Right lung (tissue), 2 donors: ENCODE measurements at regions not wholly inside any gene's neighbourhood (a gene's known extent, or its start where the extent isn't known, plus 50 kb on each side); places are given as distances from the start of the nearest gene placed in this dataset.
"Not testable (repeated sequence)": the region's sequence is repeated elsewhere in the genome, so short reads cannot be mapped to it uniquely, and the experiment has no call there.

Source experiments
- DNase-seq, 2 donors: peaks; one replicate each; pipeline ENCODE4 v3.0.0-alpha.2; 2013

DNA sequence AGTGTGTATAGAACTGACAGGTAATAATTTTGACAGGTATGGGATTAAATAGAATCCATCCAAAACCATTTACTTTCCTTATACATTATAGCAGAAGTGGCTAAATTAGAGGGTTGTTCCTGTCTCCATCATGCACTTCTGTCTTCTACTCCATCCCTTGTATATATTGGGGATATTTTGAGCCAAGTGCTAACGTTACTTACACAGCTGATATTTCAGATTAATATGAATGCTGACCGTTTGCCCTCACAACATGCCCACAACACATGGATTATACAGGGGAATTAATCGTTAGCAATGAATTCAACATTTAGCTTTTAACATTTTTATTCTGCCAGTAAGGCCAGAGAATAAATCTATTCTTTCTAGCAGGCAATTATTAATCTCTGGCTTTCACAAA, 1125.0 kb upstream of the FAM98A start:
- no peak for DNase-seq

DNA sequence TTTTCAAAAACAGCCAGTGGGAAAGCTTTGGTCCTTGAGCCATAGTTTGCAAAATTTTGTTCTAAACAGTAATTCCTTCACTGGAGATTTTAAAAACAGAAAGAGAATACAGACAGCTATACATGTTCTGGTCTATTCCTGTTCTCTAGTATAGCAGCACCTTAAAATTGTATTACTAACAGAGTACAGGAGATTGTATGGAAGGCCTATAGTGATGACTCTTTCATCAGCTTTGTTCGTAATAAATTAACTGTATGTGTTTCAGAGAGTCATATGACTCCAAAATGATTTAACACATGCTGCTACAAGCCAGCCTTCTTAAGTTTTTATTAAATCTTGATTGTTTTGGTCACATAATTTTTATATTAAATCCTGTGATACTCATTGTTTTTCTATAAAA, 1124.6 kb upstream of the FAM98A start:
- DNase-seq: no peak

DNA sequence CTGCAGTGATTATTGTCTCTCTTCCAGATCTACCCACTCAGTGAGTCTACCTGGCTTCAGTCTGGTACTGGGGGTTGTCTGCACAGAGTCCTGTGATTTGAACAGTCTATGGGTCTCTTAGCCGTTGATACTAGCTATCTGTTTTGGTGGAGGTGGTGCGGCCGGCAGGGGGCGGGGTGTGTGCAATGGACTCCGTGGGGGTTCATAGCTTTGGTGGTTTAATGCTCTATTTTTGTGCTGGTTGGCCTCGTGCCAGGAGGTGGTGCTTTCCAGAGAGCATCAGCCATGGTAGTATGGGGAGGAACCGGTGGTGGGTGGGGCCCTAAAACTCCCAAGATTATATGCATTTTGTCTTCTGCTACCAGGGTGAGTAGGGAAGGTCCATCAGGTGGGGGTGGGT, 1120.1 kb upstream of the FAM98A start:
- no peak for DNase-seq

DNA sequence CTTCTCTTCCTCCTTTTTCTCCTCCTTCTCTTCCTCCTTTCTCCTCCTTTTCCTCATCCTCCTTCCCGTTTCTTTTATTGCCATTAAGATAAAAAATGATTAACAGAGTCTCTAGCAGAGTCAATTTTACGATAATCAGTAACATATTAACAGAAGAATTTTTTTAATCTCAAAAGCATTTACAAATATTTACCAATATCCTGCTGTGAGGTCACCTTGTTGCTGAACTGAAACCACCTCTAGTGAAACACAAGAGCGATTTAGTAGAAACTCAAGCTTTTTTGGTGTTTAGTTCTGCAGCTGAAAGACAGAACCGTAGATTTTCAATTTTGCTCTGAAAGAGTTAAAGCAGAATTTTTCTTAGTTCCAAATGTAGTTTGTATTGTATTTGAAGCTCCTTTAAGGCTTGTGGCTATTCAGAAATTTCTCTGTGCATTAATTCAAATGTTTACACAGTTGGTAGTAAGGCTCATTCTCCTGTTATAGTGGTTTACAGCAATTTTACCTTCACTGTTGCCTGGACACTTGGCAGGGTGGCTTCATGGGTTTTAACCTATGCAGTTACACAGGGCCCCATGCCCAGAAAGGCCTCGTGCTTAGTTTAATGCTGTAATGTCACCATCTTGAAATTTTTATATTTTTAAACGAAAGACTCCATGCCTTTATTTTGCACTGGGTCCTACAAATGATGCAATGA, 1106.6 kb upstream of the FAM98A start:
- no peak for DNase-seq

DNA sequence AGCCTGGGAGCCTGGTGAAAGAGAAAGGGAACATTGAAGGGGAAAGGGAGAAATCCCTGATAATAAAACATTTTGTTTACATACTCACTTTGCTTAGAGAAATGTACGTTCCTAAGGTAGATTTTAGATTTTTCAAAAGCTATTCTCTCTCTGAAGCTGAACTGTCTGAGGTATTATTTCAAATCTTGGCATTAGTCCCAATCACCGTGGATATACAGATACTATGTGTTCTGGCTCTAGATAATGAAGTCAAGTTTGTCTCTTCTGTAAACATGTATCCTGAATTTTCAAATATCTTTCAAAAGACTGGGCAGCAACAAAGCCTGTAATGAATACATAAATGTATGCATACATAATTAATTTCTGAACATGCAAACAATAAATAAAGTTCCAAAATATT, 1104.2 kb upstream of the FAM98A start:
- DNase-seq: no peak

DNA sequence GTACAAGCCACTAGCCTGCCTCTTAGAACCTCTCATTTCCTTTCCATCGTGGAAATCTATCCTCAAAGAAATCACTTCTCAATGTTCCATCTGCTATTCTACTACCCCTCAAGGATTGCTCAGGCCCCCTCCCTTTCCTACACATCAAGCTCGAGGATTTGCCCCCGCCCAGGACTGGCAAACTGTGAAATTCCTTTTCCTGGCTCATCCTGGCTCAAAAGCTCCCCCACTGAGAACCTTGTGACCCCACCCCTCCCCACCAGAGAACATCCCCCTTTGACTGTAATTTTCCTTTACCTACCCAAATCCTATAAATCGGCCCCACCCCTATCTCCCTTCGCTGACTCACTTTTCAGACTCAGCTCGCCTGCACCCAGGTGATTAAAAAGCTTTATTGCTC, 1103.3 kb upstream of the FAM98A start:
- DNase-seq: not testable (repeated sequence)

DNA sequence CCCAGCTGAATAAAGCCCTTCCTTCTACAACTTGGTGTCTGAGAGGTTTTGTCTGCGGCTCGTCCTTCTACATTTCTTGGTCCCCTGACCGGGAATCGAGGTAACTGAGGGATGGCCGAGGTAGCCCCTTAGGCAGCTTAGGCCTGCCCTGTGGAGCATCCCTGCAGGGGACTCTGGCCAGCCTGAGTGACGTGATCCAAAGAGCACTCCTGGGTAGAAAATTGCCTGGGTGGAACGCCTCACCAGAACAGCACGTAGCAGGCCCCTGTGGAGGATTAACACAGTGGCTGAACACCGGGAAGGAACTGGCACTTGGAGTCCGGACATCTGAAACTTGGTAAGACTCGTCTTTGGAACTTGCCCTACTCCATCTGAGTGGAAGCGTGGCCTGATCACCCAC, 1078.5 kb upstream of the FAM98A start:
- DNase-seq: not testable (repeated sequence)

DNA sequence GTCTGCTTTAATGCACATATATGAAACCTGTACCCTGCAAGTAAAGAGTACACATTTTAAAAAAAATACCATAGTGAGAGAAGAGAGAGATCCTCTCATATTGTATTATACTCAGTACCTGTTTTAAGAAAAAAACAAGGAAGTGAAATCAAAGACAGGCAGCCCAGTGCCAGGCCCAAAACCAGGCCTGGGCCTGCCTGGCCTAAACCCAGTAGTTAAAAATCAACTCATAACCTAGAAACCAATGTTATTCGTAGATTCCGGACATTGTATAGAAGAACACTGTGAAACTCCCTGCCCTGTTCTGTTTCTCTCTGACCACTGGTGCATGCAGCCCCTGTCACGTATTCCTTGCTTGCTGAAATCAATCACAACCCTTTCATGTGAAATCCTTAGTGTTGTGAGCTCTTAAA, 1078.0 kb upstream of the FAM98A start:
- not testable (repeated sequence) for DNase-seq

DNA sequence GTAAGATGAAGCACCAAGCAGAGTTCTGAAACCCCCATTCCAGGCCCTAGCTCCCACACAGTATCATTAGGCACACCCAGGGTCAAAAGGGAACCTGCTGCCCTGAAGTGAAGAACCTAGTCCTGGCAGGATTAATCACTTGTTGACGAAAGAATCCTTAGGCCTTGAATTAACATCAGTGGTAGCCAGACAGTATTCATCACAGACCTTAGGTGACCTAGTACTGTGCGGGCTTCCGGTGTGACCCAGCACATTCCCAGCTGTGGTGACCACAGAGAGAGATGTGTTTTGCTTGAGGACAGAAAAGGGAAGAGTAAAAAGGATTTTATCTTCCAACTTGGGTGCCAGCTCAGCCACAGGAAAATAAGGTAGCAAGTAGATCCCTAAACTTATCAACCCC, 1071.4 kb upstream of the FAM98A start:
- no peak for DNase-seq

DNA sequence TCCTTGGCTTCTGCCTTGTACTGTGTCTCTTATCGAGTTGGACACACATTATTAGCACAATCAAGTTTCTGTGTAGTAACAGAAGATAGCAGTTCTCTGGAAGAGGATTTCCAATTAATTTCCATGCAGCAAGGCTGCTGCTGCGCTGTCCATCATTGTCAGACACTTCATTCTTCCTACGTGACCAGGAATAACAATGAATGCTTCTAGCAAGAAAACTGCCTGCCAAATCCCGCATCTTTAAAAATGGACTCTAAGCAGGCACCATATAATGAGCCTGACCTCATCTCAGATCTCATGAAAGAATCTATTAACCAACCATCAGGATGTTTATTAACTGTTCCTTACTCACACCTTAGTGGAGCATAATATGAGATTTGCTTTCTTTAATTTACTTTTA, 1067.7 kb upstream of the FAM98A start:
- no peak for DNase-seq

DNA sequence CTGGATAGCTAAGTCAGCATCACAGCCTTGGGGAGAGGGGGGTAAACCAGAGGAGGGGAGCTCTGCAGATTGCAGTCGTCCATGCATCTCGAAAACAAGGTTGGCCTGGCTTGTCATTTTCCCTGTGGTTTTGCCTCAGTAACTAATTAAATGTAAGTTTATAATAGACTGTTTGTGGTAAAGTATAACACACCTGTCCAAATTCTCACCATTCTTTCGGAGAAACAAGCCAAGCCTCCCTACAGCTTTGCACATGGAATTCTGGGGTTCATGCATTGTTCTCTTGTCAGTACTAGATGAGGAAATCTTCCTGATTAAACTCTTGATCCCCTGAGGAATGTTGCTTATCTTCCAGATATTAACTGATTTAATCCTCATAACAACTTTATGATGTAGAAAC, 1065.2 kb upstream of the FAM98A start:
- DNase-seq: no peak

DNA sequence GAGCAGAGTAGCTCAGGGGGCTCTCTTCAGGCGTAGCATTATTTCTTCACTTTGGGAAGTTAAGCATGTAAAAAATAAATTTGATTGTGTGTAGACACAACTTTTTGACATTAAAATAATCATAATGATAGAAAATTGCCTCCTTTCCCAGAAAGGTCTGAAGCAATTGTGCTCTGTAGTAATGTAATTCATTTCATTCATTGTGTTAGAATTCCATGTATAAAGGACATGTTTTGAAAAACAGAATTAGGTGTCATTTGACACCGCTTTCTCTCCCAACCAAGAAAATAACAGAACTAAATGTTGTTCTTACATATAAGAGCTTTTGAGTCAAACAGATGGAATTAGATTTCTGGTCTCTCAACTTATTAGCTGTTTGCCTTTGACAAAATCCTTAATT, 1064.2 kb upstream of the FAM98A start:
- DNase-seq: no peak

DNA sequence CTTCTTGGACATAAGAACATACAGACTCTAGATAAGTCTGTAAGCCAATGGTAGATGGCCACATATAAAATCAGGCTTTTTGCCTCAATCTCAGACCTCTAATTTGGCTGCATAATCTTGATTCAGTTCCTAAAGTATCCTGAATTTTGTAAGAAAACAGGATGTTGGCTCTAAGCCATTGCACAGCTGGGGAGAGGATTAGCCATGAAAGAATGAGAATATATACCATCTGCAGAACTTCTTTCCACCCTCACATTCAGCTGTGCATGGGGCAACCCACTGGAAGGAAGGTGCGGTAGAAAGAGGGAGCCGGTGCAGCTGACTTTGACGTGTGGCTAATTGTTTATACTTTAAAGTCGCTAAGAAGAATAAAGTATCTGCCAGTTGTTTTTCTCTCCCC, 1061.6 kb upstream of the FAM98A start:
- peak; percentile 18 to 39 for DNase-seq

DNA sequence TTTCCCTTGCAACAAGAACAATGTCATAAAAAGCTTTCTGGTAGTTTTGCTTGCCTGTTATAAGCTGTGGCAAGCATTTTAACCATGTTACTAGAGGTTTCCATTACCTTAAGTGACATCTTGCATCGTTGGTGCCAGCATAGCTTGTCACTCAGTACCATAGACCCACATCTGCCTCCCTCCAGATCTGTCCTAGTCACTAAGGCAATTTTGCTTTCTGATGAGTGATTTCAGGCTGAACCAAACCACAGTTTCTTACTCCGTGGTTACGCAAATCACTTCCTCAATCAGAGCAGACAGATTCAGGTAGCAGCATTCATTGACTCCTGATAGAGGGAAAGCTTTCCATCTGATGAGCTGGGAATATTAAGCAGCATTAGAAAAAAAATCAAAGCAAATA, 1057.5 kb upstream of the FAM98A start:
- no peak for DNase-seq

DNA sequence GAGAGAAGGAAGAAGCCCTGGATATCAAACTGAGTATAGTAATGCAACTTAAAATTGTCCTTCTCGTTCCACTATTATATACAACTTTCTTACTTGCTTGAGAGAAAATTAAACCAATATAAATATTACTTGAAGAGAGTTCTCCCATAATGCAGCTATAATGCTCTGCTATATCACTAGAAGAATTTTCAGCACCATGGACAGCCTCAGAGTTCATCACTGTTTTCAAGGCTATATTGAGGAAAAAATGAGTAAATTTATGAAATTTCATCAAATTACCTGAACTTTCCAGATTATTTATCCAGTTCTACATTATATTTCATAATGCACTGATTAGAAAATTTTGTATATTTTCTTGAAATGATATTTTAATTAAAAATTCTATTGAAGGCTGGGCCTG, 1053.5 kb upstream of the FAM98A start:
- DNase-seq: peak; percentile 1 to 22

DNA sequence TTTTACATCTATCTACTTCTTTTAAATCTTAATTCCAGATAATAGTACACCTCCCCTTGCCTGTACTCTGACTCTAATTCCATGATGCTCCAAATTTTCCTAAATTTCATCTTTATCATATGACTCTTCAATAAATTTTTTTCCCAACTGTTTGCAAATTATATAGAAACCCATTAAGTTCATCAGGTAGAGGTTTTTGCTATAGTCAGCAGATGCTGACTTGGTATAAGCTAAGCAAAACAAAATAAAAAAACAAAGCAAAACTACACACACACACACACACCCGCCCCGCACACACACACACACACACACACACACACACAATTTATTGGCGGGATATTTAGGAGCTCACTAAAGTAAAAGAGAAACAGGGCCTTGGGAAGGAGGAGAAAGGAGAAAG, 1047.8 kb upstream of the FAM98A start:
- no peak for DNase-seq

DNA sequence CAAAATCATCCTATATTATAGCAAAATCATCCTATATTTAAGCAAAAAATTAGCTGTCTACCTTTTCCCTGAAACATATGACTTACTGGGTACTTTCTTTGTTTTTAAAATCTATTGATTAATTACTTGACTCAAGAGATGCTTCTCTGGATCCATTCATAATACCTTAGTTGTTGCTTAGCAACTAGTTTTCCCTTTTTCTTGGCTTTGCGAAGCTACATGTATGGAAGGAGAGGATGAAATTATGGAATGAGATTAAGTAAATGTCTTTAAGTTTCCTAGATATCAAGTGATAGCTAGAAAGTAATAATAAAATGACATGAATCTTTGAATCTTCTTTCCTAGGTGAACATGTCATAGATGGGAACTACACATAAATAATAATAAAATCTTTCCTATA, 1033.2 kb upstream of the FAM98A start:
- no peak for DNase-seq

DNA sequence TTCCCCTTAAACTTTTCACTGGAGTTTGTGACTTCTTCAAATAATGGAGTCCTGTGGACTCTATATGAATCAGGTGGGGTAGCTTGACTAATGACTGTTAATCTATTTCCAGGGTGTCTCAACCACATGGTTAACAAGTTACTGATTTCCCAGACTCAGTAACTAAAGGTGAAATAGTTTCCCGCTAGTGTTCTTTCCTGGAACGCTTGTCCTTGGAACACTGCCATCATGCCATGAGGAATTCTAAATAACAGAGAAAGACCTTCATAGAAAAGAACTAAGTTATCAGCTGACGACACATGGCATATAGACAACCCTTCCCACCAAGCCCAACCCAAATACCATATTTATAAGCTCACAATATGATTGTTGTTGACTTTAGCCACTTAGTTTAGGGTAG, 1027.9 kb upstream of the FAM98A start:
- peak in 1 of 2 donors; percentile 4 for DNase-seq

DNA sequence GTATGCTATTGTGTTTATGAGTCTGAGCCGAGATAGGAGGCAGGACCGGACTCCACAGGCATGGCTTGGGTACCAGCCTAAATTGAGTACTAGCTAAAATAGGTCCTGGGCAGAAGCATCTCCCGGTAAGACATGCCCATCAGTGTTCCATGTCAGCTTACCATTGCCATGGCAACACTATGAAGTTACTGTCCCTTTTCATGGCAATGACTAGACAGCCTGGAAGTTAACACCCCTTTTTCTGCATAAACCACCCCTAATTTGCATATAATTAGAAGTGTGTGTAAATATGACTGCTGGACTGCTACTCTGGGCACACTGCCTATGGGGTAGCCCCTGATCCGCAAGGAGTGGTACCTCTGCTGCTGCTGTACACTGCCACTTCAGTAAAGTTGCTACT, 1005.1 kb upstream of the FAM98A start:
- no peak for DNase-seq

DNA sequence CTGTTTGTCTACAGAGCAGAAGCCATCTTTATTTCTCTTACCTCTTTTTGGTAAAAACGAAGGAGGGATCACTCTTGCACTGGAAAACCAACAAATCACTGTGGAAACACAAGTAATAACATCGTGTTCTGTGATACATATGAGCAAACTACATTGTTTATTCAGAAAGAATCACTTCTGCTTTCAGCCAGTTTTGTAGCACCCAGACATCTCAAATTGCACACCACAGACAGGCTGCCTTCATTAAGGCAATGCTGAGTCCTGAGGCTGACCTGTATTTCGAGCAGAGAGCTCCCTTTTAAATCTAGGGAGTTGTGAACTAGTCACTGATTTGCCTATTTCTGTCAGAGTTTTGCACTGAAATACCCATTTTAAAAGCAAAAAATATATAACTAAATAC, 1003.2 kb upstream of the FAM98A start:
- no peak for DNase-seq

DNA sequence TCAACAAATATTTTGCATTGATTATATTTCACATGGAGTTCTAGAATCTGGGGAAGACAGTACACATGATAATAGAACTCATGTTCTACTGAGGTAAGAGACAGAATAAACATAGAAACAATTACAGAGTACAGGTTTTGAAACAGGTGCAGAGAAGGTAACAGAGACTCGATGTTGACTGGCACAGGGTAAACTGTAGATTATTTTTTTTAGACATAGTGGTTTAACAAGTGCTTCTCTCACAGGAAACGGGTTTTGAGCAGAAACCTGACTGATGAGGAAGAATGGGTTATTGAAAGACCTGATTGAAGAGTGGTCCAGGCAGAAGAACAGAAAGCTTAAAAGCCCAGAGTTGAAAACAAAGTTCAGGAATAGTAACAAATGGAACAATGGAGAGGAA, 1002.5 kb upstream of the FAM98A start:
- DNase-seq: no peak

DNA sequence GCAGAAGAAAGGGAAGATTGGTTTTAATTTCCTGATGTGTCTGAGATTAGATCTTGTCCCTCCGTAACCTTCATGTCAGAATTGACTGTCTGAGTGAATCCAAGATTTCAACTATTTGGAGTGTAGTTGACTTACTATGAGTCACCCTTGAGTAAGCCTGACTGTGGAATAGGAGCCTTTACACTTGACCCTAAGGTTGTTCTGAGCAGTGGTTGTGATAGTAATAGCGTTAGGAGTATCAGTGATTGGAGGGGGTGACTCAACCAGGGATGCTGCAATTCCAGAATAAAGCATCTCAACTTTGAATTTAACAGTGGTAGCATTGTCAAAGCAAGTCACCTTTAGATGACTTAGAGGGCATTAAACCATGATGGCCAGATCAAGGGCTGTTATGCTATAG, 979.5 kb upstream of the FAM98A start:
- no peak for DNase-seq

DNA sequence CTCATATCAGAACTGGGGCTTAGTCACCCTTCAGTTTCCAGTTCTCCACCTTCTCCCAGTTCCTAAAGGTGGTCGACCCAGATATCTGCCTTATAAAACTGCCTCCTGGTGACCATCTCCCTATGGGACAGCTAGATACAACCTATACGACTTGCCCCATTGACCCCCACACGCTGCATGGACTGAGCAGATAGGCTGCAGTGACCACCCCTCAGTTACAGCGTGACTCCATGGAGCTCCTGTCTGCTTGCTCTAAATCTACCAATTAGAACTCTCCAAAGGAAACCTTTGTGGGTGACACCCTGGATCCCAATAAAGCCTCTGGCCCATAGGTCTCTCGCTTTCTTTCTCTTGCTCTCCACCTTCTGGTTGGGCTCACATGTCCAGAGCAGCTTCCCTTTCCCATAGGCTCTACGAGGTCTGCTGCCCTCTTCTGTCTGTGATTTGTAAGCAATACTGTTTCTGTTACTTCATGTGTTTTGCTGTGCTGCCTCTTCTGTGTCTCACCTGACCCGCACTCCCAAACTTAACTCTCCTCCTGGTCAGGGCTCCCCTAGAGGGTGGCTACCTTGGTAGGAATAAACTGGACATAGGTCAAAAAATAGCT, 971.3 kb upstream of the FAM98A start:
- DNase-seq: peak in 1 of 2 donors; percentile 26

DNA sequence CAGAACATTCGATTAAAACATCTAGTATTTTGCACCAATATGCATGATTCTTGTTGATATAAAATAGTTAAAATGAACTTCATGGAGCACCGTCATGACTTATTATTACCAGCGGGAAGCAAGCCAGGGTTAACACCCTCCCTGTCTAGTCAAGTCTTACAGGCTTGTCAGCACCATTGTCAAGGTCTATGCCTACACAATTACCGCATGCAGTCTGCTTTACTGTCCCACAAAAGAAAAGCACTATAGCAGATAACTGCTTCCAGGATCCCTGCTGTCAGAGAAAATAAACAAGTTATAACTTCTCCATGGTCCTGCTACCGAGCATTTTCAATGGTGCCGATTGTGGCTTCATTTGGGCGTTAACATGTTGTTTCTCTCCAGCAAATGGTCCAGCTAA, 968.0 kb upstream of the FAM98A start:
- DNase-seq: no peak
